ENCODE measurements at regions not wholly inside any gene's neighbourhood (a gene's known extent, or its start where the extent isn't known, plus 50 kb on each side); places are given as distances from the start of the nearest gene placed in this dataset.

DNA sequence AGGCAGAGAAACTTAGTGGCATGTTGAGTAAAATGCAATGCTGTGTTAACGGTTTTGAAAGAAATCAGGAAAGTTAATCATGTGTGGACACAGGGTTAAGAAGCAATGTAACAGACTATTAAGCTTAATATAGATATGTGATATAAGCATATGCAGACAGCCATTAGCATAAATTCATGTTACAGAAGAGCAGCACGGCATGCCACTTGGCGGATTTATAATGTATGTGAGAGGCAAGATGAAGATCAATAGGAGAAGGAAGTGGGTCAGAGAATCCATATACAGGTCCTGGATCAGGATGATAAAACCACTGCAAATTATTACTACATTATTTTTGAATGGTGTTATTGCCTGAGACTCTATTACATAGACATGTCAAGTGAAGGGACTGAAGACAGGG, 694.3 kb downstream of the MCTP2 start:
- no peak for DNase-seq

GRCh38 chr15:94927003-94927402, 695.6 kb downstream of the MCTP2 start:
- no peak for DNase-seq

- DNase-seq: no peak
Observed at GRCh38 chr15:94929282-94929681, 697.9 kb downstream of the MCTP2 start.

GRCh38 chr15:94930441-94930840, 699.1 kb downstream of the MCTP2 start:
- no peak for DNase-seq

GRCh38 chr15:94930960-94931359, 699.6 kb downstream of the MCTP2 start:
- no peak for DNase-seq

- DNase-seq: no peak
Observed at GRCh38 chr15:94934440-94934839, 703.1 kb downstream of the MCTP2 start.

DNA sequence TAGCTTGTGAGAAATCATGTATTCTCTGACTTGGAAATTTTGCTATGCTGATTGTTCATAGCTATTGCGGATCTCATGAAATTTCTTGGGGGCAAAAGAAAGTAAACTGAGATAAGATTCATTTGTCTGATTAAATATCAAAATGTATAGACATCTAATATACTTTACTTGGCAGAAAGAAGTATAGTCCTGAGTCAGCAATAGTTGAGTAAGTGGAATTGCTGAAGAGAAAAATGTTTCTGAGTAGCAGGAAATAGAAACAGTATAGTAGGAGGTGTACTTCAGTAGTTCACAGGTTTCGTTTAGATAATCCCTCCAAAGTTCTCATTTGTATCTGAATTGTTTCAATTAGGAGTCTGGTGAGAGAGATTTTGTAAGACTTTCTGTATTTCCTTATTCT, 705.9 kb downstream of the MCTP2 start:
- DNase-seq: no peak

GRCh38 chr15:94943888-94944287, 712.5 kb downstream of the MCTP2 start:
- DNase-seq: no peak

DNA sequence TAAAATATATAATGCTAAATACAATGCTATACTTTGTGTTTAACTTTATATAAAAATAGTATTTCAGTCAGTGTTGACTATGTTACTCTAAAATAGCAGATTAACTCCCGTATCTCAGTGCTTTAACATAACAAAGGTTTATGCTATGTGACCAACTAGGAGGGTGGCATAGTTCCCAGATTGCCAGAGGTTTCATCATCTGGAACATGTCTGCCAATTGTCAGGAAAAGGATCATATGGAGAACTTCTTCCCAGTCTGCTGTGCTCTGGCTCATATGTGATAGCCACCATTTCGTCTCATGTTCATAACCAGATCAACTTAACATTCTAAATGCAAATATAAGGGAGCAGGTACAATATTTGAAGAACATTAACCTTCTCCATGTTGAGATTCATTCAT, 720.2 kb downstream of the MCTP2 start:
- no peak for DNase-seq

GRCh38 chr15:94963953-94964352, 732.6 kb downstream of the MCTP2 start:
- DNase-seq: no peak

DNA sequence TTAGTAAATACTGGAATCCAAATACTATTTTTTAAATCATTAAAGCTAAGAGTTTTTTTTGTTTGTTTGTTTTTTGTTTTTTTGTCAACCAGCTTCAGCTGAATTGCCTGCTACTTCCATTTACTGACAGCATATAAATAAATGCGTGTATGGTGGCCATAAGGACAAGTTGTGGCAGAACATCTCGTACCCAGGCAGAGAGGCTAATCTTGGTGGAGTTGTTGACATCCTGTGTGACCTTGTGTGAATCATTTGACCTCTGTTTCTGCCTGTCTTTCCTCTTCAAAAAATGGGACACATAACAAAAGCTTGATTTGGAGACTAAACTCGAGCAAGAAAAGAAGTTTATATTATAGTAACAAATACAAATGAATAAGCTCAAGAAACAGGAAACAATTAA, 734.2 kb downstream of the MCTP2 start:
- DNase-seq: no peak

GRCh38 chr15:94968133-94968532, 736.8 kb downstream of the MCTP2 start:
- DNase-seq: no peak

DNA sequence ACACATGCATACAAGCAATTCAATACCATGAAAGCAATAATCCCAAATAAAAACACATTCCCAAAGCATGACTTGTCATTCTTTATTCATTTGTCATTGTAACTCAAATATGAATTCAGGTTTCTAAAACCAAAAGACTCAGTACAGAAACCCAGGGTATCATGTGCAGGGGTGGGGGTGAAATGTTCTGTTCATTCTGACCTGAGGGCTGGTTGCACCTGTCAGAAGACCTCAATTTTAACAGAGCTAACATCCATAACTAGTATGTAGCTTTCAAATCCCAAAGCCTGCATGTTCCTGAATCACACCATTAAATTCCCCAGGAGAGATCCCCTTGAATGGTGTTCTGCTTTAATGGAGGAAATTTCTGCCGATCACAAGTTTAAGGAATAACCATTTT, 738.7 kb downstream of the MCTP2 start:
- DNase-seq: no peak

GRCh38 chr15:94970802-94971201, 739.4 kb downstream of the MCTP2 start:
- no peak for DNase-seq

DNA sequence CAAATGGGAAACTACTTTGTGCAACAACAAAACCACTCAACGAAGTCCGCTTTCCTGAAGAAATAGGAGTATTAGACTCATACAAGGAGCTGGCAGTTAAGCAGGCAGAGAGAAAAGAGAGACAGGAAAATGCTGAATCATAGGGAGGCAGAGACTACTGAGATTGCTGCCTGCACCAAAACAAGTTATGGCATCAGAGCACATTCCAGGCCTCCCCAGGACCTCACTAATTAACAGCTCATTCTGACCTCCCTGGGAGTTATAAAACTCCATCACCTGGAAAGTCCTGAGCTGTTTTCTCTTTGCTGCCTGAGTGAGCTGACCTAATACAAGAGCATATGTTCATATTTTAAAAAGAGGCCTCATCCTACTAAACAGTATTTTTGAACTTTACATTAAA, 741.0 kb downstream of the MCTP2 start:
- DNase-seq: no peak

DNA sequence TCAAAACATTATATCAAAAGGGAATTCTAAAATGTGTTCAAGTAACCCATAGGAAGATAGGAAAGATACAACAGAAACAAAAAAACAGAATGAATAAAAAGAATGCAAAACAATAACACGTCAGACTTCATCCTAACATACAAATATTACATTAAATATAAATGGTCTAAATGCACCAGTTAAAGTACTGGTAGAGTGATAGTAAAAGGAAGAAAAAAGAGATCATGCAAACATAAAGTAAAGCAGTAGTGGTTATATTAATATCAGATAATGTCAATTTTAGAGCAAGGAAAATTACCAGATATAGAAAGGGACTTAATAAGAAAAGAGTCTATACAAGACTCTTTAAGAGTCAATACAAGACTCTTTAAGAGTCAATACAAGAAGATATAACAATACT, 755.7 kb downstream of the MCTP2 start:
- DNase-seq: no peak

DNA sequence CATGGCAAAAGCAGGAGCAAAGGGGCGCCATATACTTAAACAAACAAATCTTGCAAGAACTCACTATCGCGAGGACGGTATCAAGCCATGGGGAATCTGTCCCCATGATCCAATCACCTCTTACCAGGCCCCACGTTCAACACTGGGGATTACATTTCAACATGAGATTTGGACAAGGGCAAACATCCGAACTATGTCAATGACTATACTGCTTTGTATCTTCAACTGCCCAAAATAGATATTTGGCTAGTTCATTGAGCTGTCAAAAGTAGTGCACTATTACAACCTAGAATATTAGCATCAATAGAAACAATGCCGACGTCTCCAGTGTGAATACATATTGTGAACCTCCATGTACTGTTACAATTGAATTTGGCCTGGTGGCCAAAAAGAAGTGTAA, 760.4 kb downstream of the MCTP2 start:
- no peak for DNase-seq

DNA sequence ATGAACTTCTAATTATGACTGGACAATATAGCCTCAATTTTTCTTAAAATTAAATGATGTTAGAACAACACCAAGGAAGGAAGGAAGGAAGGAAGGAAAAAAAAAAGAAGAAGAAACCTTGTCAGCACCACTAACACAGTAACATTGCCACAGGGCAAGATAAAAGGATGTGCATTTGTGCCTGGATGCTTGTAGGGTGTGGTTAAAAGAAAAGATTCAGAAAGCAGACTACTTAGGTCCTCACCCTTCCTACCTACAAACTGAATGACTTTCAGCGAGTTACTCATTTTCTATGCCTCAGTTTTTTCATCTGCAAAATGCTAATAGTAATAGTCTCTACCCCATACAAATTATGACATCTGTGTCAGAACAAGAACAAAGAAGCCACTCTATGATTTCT, 778.3 kb downstream of the MCTP2 start:
- no peak for DNase-seq

- no peak for DNase-seq
Observed at GRCh38 chr15:95013381-95013780, 782.0 kb downstream of the MCTP2 start.

GRCh38 chr15:95016511-95017229, 785.3 kb downstream of the MCTP2 start:
- peak; percentile 17 for DNase-seq

DNA sequence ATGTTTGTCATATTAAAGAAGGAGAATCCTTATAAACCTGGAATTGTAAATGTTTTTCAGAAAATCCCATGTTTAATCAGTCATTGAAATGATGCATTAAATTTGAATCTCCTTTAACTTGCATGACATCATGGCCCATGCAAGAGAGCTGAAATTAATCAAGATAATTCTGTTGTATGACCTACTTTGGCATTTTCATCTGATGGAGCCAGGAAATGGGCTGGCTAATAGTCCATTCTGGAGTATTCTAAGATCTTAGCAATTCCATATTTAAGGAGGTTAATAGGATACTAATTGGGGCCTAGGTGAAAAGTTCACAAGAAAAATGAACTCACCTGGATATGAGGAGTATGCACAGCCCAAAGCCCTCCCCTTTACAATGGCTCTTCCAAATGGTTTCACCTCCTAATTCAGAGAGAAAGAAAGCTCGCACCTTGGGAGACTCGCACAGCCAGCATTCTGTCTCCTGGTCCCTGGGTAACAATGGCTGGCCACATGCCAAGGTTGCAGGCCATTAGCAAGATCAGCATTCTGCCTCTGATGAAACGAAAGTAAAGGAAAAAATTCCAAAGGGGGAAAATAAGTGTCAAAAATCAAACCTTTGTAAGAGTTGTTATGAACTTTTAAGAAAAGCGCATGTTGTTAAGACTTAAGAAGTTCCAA, 786.4 kb downstream of the MCTP2 start:
- no peak for DNase-seq

DNA sequence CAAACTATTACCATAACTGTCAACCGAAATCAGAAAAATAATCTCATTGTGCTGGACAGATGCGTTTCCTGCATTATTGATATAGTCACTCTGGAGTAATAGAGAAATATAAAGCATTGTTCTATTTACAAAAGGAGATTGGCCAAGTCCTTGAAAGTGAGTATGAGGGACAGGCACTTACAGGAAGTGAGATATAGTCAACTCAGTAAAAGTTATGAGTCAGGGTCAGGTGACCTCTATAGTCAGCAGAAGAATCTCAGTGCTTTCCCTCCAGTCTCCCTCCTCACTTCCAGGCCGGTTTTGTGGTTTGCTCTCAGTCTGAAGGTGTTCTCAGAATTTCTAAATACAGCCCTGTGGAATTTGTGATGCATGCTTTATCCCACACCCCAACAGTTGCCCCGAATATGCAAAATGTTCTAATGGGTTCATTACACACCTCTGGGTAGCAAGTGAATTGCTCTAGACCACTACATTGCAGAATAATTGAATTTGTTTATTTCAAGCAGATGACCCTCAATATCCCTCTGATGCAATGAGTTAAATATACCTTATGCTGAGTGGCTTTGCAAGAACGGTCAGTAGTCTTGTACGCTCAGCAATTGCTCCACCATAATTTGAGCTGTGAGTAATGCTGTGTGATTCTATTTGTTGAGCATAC, 787.7 kb downstream of the MCTP2 start:
- peak; percentile 77 for DNase-seq

- DNase-seq: peak; percentile 34
Observed at GRCh38 chr15:95019907-95020306, 788.5 kb downstream of the MCTP2 start.

DNA sequence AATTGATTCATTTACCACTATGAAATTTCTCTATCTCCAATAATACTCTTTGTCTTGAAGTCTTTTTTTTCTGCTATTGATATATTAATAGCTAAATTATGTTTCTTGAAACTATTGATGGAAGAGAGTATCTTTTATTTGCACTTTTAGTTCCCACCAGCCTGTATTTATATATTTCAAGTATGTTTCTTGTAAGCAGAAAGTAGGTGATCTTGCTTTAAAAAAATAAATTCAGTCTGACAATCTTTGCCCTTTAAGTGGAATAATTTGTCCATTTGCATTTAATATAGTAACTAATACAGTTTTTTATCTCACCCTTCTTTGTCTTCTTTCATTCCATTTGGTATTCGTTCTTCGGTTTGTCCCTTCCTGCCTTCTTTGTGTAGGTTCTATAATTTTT, 790.5 kb downstream of the MCTP2 start:
- DNase-seq: no peak
